Pons (tissue), 1 donor: ENCODE measurements at regions not wholly inside any gene's neighbourhood (a gene's known extent, or its start where the extent isn't known, plus 50 kb on each side); places are given as distances from the start of the nearest gene placed in this dataset.
"Not testable (repeated sequence)": the region's sequence is repeated elsewhere in the genome, so short reads cannot be mapped to it uniquely, and the experiment has no call there.

Experiments used
- DNase-seq: peaks from one replicate; pipeline ENCODE4 v3.0.0-alpha.2; 2016; ENCODE audit warnings: low spot score

GRCh38 chr16:87156195-87156594 lies 161.0 kb downstream of the C16orf95 start:
- no peak for DNase-seq

- DNase-seq = no peak
Observed at GRCh38 chr16:87160234-87160636, 157.0 kb downstream of the C16orf95 start.

GRCh38 chr16:87160701-87161337 lies 156.4 kb downstream of the C16orf95 start:
- no peak for DNase-seq

GRCh38 chr16:87161410-87161809 lies 155.8 kb downstream of the C16orf95 start:
- not testable (repeated sequence) for DNase-seq

GRCh38 chr16:87161822-87162676 lies 155.1 kb downstream of the C16orf95 start:
- DNase-seq = no peak

- not testable (repeated sequence) for DNase-seq
Observed at GRCh38 chr16:87162799-87163198, 154.4 kb downstream of the C16orf95 start.

- DNase-seq = no peak
Observed at GRCh38 chr16:87163637-87164036, 153.6 kb downstream of the C16orf95 start.

GRCh38 chr16:87165151-87165550 lies 152.0 kb downstream of the C16orf95 start:
- DNase-seq = no peak

- DNase-seq = no peak
Observed at GRCh38 chr16:87165885-87166284, 151.3 kb downstream of the C16orf95 start.

GRCh38 chr16:87166321-87166720 lies 150.9 kb downstream of the C16orf95 start:
- DNase-seq = no peak

GRCh38 chr16:87166934-87167333 lies 150.3 kb downstream of the C16orf95 start:
- DNase-seq = no peak

- DNase-seq = no peak
Observed at GRCh38 chr16:87169509-87169995, 147.6 kb downstream of the C16orf95 start.

GRCh38 chr16:87170310-87170709 lies 146.9 kb downstream of the C16orf95 start:
- DNase-seq = no peak

GRCh38 chr16:87171723-87172122 lies 145.5 kb downstream of the C16orf95 start:
- DNase-seq = no peak

- DNase-seq = no peak
Observed at GRCh38 chr16:87172632-87173031, 144.6 kb downstream of the C16orf95 start.

GRCh38 chr16:87173294-87173893 lies 143.8 kb downstream of the C16orf95 start:
- no peak for DNase-seq

- no peak for DNase-seq
Observed at GRCh38 chr16:87174061-87174460, 143.1 kb downstream of the C16orf95 start.

- no peak for DNase-seq
Observed at GRCh38 chr16:87176735-87177134, 140.5 kb downstream of the C16orf95 start.

GRCh38 chr16:87177673-87178072 lies 139.5 kb downstream of the C16orf95 start:
- no peak for DNase-seq

- no peak for DNase-seq
Observed at GRCh38 chr16:87178177-87178863, 138.9 kb downstream of the C16orf95 start.

GRCh38 chr16:87178977-87179376 lies 138.2 kb downstream of the C16orf95 start:
- no peak for DNase-seq

GRCh38 chr16:87180069-87180468 lies 137.1 kb downstream of the C16orf95 start:
- no peak for DNase-seq
